GM21717 (cell line): ENCODE measurements at regions not wholly inside any gene's neighbourhood (a gene's known extent, or its start where the extent isn't known, plus 50 kb on each side); places are given as distances from the start of the nearest gene placed in this dataset.
A peak's percentile ranks its signal among the peaks of the same experiment; 100 is the strongest.

Experiments
- ATAC-seq: cut with Tn5 transposase; IDR thresholded peaks from one replicate; pipeline ENCODE4 v1.9.1; 2021; ENCODE audit warnings: mild to moderate bottlenecking, moderate library complexity; ENCODE audit not compliant: unreplicated experiment

GRCh38 chr12:78403681-78404080 lies 460.9 kb upstream of the SYT1 start:
- no peak for ATAC-seq

GRCh38 chr12:78406213-78406612 lies 458.4 kb upstream of the SYT1 start:
- ATAC-seq: no peak

DNA sequence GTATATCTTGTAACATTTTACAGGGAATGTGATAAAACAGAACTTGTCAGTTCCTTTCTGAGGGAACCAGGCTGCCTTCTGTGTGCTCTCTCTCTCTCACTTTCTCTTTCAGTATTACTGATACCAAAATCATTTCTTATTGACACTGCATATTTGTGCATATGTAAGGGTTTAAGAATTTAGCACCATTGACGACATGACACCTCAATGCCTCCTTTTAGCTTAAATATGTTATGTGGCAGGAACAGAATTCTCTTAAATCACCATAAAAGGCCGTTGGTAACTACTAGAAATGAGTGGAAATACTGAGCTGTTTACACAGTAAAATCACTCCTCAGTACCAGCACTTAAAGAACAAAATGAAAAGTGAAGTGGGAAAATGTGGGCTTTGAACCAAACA lies 457.7 kb upstream of the SYT1 start:
- ATAC-seq: peak; percentile 94

- ATAC-seq: no peak
Observed at GRCh38 chr12:78407722-78408121, 456.9 kb upstream of the SYT1 start.

GRCh38 chr12:78414071-78414470 lies 450.5 kb upstream of the SYT1 start:
- no peak for ATAC-seq

GRCh38 chr12:78418919-78419318 lies 445.7 kb upstream of the SYT1 start:
- ATAC-seq: peak; percentile 90

DNA sequence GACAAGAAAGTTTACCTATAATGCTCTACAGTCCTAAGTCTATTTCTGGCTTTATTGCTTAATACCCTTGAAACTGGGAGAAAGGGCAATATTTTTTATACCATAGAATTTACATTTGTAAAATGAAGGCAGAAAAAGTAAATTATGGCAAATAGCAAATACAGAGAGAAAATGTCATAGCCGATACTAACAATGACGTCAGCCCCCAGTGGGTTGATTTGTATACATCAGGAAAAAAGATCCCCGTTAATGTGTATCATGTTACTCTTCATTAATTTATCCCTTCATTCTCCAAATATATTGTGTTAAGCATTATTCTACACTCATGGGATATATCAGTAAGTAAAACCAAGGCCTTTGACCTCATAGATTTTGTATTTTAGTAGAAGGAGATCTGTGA lies 445.1 kb upstream of the SYT1 start:
- ATAC-seq: no peak

DNA sequence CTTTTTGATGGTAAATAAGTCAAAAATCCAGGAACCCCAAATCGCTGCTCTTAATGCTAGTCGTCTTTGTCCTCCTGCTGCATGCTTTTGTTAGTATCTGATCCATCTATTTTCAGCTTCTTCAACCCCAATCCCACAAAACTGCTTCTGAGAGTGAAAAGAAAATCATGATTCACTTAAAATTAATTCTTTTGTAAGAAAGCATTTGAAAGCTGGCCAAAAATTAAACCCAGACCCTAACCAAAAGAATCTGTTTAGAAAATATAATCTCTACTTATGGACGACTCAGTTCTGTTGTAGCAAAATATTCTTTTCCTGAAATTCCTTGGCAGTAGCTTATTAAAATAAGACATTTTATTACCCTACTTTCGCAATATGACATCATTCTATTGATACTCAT lies 443.6 kb upstream of the SYT1 start:
- ATAC-seq: no peak

- no peak for ATAC-seq
Observed at GRCh38 chr12:78430551-78430950, 434.0 kb upstream of the SYT1 start.

- no peak for ATAC-seq
Observed at GRCh38 chr12:78431931-78432330, 432.6 kb upstream of the SYT1 start.

GRCh38 chr12:78439666-78440065 lies 424.9 kb upstream of the SYT1 start:
- no peak for ATAC-seq

GRCh38 chr12:78441737-78442453 lies 422.7 kb upstream of the SYT1 start:
- ATAC-seq: no peak

GRCh38 chr12:78442454-78442801 lies 422.1 kb upstream of the SYT1 start:
- ATAC-seq: no peak

DNA sequence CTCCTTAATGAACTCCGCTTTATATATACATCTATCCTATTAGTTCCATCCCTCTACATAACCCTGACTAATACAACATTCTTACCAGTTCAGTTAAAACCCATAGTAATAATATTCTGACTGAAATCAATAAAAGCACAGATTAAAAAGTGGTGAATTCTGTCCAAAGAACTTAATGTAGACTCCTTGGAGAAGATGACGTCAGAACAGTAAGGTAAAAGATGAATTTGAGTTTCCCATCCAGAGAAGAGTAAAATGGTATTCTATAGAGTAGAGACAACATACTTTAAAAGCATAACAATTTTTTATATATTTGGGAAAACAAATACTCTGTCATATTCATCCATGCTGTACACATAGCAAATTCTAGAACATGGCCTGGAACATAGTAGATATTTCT lies 418.0 kb upstream of the SYT1 start:
- ATAC-seq: no peak

DNA sequence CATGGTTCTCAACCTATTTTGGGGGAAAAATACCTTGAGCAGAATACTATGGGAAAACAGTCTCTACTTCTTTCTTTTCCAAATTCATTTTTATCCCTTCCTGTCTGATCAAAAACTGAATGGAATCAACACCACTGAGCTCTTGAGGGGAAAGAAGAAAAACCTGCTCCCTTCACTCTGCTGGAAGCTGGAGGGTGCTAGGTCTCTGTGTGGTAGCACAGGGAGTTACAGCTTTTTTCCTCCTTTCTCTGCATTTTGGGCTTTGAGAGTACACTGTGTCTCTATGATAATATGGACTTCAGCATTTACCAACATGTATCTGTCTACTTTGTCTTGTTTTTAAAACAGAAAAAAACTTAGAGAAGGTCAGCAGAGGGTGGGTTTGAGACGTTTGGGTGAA lies 417.2 kb upstream of the SYT1 start:
- no peak for ATAC-seq

DNA sequence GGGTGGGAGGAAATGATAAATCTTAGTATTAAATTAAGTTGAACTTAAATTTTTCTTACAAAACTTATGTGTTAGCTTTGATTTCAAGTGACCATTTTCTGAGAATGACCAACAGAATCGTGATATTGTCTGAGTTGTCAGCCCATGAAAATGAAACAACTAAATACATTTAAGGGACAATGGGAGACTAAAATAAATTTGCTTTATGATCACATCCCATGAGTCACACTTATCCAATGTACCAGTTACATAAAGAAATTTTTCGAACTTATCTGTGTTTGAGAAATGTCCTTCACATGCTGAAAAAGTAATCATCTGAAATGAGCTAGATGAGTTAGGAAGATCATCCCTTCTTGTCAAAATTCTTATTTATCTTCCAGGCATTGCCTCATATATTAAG lies 415.9 kb upstream of the SYT1 start:
- ATAC-seq: no peak

GRCh38 chr12:78455991-78456390 lies 408.6 kb upstream of the SYT1 start:
- no peak for ATAC-seq

GRCh38 chr12:78457938-78458337 lies 406.6 kb upstream of the SYT1 start:
- peak; percentile 100 for ATAC-seq

- ATAC-seq: no peak
Observed at GRCh38 chr12:78470354-78471195, 394.0 kb upstream of the SYT1 start.

GRCh38 chr12:78473136-78473535 lies 391.4 kb upstream of the SYT1 start:
- ATAC-seq: no peak

GRCh38 chr12:78473561-78473960 lies 391.0 kb upstream of the SYT1 start:
- ATAC-seq: no peak

DNA sequence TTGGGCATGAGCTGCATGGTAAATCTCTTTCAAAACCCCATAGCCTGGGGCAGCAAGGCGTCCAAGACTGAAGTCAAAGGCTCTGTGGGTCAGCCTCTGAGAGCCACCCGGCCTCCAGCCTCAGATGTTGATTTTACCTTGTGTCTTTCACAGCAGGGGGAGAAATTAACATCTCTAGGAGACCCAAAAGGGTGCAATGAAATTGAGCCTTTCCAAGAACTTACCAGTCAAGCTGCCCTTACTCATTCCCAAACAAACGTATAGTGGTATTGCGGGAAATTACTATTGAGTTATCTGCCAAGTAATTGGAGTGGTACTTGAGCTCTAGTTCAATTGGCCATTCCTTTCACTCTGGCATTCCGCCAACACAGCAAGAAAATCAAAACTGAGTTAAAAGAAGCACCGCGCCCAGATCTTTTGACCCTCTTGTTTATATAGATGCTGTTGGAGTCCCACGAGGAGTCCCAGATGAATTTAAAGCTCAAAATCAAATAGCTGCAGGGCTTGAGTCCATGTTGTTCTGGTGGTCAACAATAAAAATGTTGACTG lies 380.7 kb upstream of the SYT1 start:
- ATAC-seq: no peak
